ENCODE measurements at regions not wholly inside any gene's neighbourhood (a gene's known extent, or its start where the extent isn't known, plus 50 kb on each side); places are given as distances from the start of the nearest gene placed in this dataset.

DNA sequence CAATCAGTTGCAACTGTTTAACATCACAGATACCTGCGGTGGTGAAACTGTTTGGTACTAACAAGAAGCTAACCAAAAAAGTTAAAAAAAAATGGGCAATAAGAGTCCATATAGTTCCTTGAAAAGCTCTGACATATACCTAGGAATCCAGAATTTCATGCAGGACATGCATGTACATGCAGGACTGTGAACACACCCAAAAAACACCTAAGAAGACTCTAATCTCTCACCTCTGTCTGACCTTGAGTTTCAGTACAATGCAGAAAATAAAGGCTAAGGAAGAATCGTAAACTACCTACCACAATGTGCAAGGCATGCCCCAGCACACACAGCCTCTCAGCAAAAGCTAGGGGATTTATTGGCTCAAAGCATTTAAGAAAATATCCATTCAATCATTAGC lies 110.7 kb upstream of the GOLGA8J start:
- TF ChIP-seq, protein P1, sequence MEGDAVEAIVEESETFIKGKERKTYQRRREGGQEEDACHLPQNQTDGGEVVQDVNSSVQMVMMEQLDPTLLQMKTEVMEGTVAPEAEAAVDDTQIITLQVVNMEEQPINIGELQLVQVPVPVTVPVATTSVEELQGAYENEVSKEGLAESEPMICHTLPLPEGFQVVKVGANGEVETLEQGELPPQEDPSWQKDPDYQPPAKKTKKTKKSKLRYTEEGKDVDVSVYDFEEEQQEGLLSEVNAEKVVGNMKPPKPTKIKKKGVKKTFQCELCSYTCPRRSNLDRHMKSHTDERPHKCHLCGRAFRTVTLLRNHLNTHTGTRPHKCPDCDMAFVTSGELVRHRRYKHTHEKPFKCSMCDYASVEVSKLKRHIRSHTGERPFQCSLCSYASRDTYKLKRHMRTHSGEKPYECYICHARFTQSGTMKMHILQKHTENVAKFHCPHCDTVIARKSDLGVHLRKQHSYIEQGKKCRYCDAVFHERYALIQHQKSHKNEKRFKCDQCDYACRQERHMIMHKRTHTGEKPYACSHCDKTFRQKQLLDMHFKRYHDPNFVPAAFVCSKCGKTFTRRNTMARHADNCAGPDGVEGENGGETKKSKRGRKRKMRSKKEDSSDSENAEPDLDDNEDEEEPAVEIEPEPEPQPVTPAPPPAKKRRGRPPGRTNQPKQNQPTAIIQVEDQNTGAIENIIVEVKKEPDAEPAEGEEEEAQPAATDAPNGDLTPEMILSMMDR (IDR thresholded peaks at IDR 0.05; ENCODE audit: low read depth, low read length, missing control alignments), result no peak
- H3K4me3 ChIP-seq (replicated peaks; ENCODE audit: low read depth, low read length), result no peak overlapping the region
- DNase-seq (ENCODE audit: extremely low read depth, low read depth), result no peak

DNA sequence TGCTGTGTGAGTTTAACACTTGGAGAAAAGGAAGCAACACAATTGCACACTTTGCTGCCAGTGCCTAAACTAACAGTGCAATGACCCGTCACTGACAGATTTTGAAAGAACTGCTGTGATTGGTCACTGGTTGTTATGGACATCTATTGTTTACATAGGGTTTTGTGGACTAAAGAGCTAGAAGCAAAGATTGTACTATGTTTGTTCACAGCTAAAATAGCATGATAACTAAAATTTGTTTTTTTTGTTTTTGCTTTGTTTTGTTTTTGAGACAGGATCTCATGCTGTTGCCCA lies 112.4 kb upstream of the GOLGA8J start:
- DNase-seq (ENCODE audit: extremely low read depth, low read depth), result no peak
- H3K4me3 ChIP-seq (replicated peaks; ENCODE audit: low read depth, low read length), result no peak overlapping the region
- TF ChIP-seq, protein P1 (IDR thresholded peaks at IDR 0.05; ENCODE audit: low read depth, low read length, missing control alignments), result no peak

DNA sequence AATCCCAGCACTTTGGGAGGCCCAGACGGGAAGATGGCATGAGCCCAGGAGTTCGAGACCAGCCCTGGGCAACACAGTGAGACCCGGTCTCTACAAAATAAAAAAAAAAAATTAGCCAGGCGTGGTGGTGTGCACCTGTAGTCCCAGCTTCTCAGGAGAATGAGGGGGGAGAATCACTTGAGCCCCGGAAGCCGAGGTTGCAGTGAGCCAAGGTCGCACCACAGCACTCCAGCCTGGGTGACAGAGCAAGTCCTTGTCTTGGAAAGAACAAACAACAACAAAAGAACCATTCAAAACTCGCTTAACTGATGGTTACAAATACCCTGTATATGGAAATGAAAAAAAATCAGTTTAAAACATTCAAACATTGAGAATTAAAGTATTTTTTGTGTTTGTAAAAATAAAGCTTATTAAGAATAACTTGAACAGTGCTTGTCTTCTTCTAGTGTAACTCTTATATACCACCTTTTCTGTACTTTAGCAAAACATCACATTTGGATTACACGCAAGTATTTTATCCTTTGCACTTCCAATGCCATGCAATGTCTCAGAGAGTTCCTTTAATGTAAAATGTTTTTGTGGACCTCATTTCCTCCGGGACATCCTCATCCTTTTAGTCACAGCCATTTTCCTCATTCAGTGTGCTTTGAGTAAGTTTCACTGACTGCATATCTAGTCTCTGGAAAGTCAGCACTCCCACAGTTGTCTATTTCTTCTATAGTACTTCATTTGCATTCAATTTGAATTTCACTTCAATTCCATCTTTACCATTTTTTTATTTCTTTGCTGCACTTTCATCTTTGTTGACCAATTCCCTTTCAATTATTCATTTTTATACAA lies 113.0 kb upstream of the GOLGA8J start:
- no peak for DNase-seq (ENCODE audit: extremely low read depth, low read depth)
- TF ChIP-seq, protein P1 (IDR thresholded peaks at IDR 0.05; ENCODE audit: low read depth, low read length, missing control alignments), result no peak
- no peak overlapping the region for H3K4me3 ChIP-seq (replicated peaks; ENCODE audit: low read depth, low read length)

DNA sequence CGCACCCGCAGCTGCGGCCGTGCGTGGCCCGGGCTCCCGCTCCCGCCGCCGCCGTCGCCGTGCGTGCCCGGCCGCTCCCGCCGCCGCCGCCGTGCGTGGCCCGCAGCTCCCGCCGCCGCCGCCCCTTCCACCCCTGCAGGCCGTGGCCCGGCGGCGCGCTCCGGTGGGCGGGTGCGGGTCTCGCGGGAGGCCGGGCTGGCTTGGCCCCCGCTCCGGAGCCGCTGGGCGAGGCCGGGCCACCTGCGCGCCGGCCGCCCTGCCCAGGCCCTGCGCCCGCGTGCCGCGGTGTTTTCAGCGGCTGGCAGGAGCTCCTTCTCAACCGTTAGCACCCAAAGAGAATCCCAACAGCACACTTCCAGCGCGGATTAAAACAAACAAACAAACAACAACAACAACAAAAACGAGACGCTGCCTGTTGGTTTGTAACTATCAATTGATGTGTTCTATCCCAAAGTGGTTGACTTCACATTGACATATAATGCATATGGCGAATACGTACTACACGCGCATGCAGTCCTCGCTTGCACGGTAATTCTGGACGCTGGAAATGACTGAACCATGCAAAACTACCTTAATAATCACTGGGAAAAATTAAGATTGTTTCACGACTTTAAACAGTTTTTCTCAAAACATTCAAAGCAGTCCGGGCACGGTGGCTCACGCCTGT lies 113.7 kb upstream of the GOLGA8J start:
- TF ChIP-seq, protein P1 (IDR thresholded peaks at IDR 0.05; ENCODE audit: low read depth, low read length, missing control alignments), result no peak
- no peak overlapping the region; the same call in 1 of the 2 replicates for H3K4me3 ChIP-seq (replicated peaks; ENCODE audit: low read depth, low read length)
- DNase-seq (ENCODE audit: extremely low read depth, low read depth), result no peak

DNA sequence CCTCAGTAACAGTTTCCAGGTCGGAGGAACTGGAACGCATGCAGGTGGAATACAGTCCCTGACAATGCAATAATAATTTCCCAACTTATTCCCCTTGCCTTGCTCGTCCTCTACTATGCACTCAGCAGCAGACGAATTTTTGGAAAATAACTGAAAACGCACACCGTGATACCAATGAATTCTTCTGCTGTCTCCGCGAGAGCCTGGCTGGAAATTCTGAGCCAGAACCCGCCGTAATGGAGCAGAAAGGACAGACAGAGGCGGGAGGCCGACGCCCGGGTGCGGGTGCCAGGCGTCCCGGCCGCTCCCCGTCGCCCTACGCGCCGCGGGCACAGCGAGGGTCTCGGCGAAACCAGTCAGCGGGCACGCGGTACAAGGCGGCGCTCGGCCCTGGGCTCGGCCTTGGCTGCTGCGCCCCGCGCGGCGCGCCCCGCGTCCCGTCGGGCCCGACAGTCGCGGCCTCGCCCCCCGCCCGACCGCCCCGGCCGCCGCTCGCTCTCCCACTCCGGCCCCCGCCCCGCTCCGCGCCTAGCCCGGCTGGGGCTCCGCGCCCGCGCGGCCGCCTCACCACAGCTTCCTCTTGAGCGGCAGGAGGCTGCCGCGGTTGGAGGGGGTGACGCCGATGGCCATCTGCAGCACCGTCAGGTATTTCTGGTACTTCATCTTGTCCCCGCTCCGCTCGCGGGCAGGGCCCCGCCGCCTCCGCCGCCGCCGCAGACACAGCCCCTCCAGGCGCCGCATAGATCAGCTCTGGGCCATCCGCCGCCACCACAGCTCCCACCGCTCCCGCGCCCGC lies 114.5 kb upstream of the GOLGA8J start:
- no peak for DNase-seq (ENCODE audit: extremely low read depth, low read depth)
- TF ChIP-seq, protein P1 (IDR thresholded peaks at IDR 0.05; ENCODE audit: low read depth, low read length, missing control alignments), result no peak
- H3K4me3 ChIP-seq (replicated peaks; ENCODE audit: low read depth, low read length), result no peak overlapping the region; the same call in 1 of the 2 replicates

DNA sequence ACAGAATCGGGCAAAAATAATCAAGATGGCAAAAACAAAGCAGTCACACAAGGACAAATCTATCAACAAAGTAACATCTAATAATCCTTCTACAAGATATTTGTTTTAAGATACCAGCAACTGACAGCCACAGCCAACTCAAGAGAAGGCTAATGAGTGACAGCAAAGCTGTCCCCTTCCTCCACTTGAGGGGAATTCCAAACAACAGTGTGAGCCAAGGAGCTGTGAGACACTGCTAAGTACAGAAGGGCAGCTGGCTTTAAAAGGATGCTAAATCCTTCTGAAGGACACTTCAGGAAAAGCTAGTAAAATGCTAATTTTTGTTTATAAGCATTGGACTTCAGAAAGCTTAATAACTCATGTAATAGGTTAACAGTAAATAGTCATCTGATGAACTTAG lies 120.3 kb upstream of the GOLGA8J start:
- DNase-seq (ENCODE audit: extremely low read depth, low read depth), result no peak
- no peak overlapping the region for H3K4me3 ChIP-seq (replicated peaks; ENCODE audit: low read depth, low read length)
- TF ChIP-seq, protein P1 (IDR thresholded peaks at IDR 0.05; ENCODE audit: low read depth, low read length, missing control alignments), result no peak
